MM.1S (cell line): ENCODE measurements at regions not wholly inside any gene's neighbourhood (a gene's known extent, or its start where the extent isn't known, plus 50 kb on each side); places are given as distances from the start of the nearest gene placed in this dataset.

Experiments
- EZH2 ChIP-seq: fragments of 300-600 bp; sonication (generic); optimal IDR thresholded peaks from 2 replicates; pipeline ENCODE3; 2017; ENCODE audit warnings: low read depth, mild to moderate bottlenecking, antibody characterized with exemption, low read length, mixed read lengths
- EZH2phosphoT487 ChIP-seq: fragments of 300-600 bp; sonication (generic); IDR thresholded peaks from 2 replicates; pipeline ENCODE4 v1.6.1; 2018; ENCODE audit warnings: antibody characterized with exemption, low read length
- TF ChIP-seq, protein P1 (sequence below): fragments of 300-600 bp; sonication (generic); IDR thresholded peaks from 2 replicates; pipeline ENCODE4 v1.5.1; 2016; ENCODE audit warnings: antibody characterized with exemption, low read length, mixed read lengths

DNA sequence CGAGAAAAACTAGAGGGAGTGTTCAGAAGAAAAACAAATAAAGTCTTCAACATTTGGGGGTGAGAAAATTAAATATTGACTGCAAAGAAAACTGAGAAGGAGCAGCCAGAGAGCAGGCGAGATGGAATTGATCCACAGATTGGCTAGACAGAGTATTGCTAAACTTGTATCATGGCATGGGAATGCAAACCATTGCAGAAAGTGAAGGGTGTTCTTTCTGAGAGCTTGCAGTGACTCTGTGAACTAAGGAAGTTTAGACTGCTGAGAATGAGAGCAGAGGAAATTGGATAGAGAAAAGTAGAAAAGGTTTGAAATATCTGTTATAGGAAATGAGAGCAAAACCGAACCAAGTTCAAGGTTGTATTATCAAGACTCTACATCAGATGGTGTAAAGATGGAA lies 191.5 kb downstream of the HS3ST3A1 start:
- TF ChIP-seq, protein P1, sequence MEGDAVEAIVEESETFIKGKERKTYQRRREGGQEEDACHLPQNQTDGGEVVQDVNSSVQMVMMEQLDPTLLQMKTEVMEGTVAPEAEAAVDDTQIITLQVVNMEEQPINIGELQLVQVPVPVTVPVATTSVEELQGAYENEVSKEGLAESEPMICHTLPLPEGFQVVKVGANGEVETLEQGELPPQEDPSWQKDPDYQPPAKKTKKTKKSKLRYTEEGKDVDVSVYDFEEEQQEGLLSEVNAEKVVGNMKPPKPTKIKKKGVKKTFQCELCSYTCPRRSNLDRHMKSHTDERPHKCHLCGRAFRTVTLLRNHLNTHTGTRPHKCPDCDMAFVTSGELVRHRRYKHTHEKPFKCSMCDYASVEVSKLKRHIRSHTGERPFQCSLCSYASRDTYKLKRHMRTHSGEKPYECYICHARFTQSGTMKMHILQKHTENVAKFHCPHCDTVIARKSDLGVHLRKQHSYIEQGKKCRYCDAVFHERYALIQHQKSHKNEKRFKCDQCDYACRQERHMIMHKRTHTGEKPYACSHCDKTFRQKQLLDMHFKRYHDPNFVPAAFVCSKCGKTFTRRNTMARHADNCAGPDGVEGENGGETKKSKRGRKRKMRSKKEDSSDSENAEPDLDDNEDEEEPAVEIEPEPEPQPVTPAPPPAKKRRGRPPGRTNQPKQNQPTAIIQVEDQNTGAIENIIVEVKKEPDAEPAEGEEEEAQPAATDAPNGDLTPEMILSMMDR: no peak
- TF ChIP-seq EZH2 (no peak), EZH2phosphoT487 (no peak)
